Caco-2 (cell line): ENCODE measurements at regions not wholly inside any gene's neighbourhood (a gene's known extent, or its start where the extent isn't known, plus 50 kb on each side); places are given as distances from the start of the nearest gene placed in this dataset.

Experiments
- BruUV-seq: library from RNA; stranded (reverse); fragments of 400-500 nt; replicated peaks from 2 replicates; lab custom pipeline; 2021; lab: Mats Ljungman, UMichigan
- CTCF ChIA-PET: fragments of 300-600 bp; sonication (Branson Sonifier 250); formaldehyde crosslinking; loops from one replicate; lab custom pipeline; 2022; ENCODE audit warnings: antibody characterized with exemption; lab: Charles Lee
- POLR2A ChIA-PET: fragments of 300-600 bp; sonication (Branson Sonifier 250); formaldehyde crosslinking; loops from one replicate; lab custom pipeline; 2022; ENCODE audit warnings: antibody characterized with exemption; lab: Charles Lee
- DNase-seq, 2 experiments: peaks; one replicate each; pipeline versions ENCODE4 v3.0.0 to v3.0.0-alpha.2; 2020 to 2022
- H3K27me3 ChIP-seq: replicated peaks from 2 replicates; pipeline ENCODE4 v1.6.0; 2011; ENCODE audit warnings: low read length; ENCODE audit not compliant: control insufficient read depth, insufficient read depth
- H3K36me3 ChIP-seq: 2 replicates; pipeline ENCODE4 v1.5.1; 2011; ENCODE audit warnings: low read length; ENCODE audit not compliant: control insufficient read depth, insufficient read depth
- H3K4me1 ChIP-seq: fragments of 250-450 bp; sonication (Bioruptor Pico); 2 replicates; pipeline ENCODE4 v1.5.1; 2020; ENCODE audit warnings: mild to moderate bottlenecking
- H3K4me3 ChIP-seq: 2 replicates; pipeline ENCODE4 v1.5.1; 2011; ENCODE audit warnings: low read depth, mild to moderate bottlenecking, control low read depth, low read length
- H3K9me3 ChIP-seq: fragments of 250-450 bp; sonication (Bioruptor Pico); 2 replicates; pipeline ENCODE4 v1.5.1; 2020; ENCODE audit warnings: mild to moderate bottlenecking, moderate library complexity
- H3K27ac Mint-ChIP-seq: one replicate; pipeline ENCODE4 v1.8.0; 2022; ENCODE audit warnings: mixed read lengths; ENCODE audit not compliant: unreplicated experiment
- H3K27me3 Mint-ChIP-seq: one replicate; pipeline ENCODE4 v1.8.0; 2022; ENCODE audit warnings: mixed read lengths; ENCODE audit not compliant: insufficient read depth, unreplicated experiment
- H3K36me3 Mint-ChIP-seq: one replicate; pipeline ENCODE4 v1.8.0; 2022; ENCODE audit warnings: mild to moderate bottlenecking, mixed read lengths; ENCODE audit not compliant: insufficient read depth, unreplicated experiment
- H3K4me1 Mint-ChIP-seq: one replicate; pipeline ENCODE4 v1.8.0; 2022; ENCODE audit warnings: low read depth, mixed read lengths; ENCODE audit not compliant: unreplicated experiment
- H3K4me3 Mint-ChIP-seq: one replicate; pipeline ENCODE4 v1.8.0; 2022; ENCODE audit warnings: mild to moderate bottlenecking, moderate library complexity, mixed read lengths; ENCODE audit not compliant: unreplicated experiment
- H3K9me3 Mint-ChIP-seq: one replicate; pipeline ENCODE4 v1.8.0; 2022; ENCODE audit warnings: mixed read lengths; ENCODE audit not compliant: unreplicated experiment
- intact Hi-C: fragments of 100-400 bp; cut with micrococcal nuclease; formaldehyde crosslinking; loops from one replicate; pipeline ENCODE4 v1.10.0; 2022; ENCODE audit not compliant: unreplicated experiment
- TF ChIP-seq, protein P1 (sequence below), 2 experiments: fragments of 200-600 bp in 1 of 2; IDR thresholded peaks; 1 replicate in 1 of 2; 2 replicates in 1 of 2; pipeline versions ENCODE4 v1.5.1 to v1.8.0; 2011 to 2022; ENCODE audit warnings: antibody characterized with exemption in 1 of 2, control low read depth in 1 of 2, inconsistent platforms in 1 of 2, low read depth in 1 of 2, low read length in 1 of 2, mild to moderate bottlenecking in 1 of 2, moderate library complexity in 1 of 2; ENCODE audit not compliant: insufficient read depth in 1 of 2, severe bottlenecking in 1 of 2, unreplicated experiment in 1 of 2

DNA sequence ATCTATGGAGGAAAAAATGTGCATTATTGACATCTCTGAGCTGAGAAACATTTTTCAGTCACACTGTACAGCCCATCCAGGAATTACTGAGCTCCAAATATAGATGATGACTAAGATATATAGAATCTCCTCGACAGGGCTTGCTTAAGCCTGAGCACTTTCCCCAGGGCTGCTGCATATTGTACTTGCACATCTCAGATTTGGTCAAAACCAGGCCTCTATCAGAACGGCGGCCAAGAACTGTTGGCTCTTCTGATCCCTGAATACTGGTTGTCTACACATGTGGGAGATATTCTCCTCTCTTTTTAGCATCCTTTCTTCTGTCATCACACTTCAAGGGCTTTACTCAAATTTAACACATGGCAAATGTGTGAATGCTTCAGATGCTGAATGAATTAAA, 201.5 kb upstream of the SLC35G4 start:
- no TSS peak for BruUV-seq
- Mint-ChIP-seq H3K9me3 (no peaks in the 10 kb centered on the region), H3K27ac (no peak overlapping the region), H3K27me3 (no peaks in the 10 kb centered on the region), H3K36me3 (no peaks in the 10 kb centered on the region), H3K4me1 (no peaks in the 10 kb centered on the region), H3K4me3 (no peak overlapping the region)
- intact Hi-C loops: loop anchor here (10.0 kb wide), 1 partner anchor 107 kb away; no protein-coding TSS in a partner anchor
- CTCF ChIA-PET: no interaction called here
- POLR2A ChIA-PET: no interaction called here
- H3K4me1 ChIP-seq: no peaks in the 10 kb centered on the region
- no peaks in the 10 kb centered on the region for H3K27me3 ChIP-seq
- H3K4me3 ChIP-seq: no peak overlapping the region
- TF ChIP-seq, protein P1, sequence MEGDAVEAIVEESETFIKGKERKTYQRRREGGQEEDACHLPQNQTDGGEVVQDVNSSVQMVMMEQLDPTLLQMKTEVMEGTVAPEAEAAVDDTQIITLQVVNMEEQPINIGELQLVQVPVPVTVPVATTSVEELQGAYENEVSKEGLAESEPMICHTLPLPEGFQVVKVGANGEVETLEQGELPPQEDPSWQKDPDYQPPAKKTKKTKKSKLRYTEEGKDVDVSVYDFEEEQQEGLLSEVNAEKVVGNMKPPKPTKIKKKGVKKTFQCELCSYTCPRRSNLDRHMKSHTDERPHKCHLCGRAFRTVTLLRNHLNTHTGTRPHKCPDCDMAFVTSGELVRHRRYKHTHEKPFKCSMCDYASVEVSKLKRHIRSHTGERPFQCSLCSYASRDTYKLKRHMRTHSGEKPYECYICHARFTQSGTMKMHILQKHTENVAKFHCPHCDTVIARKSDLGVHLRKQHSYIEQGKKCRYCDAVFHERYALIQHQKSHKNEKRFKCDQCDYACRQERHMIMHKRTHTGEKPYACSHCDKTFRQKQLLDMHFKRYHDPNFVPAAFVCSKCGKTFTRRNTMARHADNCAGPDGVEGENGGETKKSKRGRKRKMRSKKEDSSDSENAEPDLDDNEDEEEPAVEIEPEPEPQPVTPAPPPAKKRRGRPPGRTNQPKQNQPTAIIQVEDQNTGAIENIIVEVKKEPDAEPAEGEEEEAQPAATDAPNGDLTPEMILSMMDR (IDR thresholded peaks at IDR 0.05; ENCODE audit: insufficient read depth in 1 of 2, low read depth in 1 of 2, low read length in 1 of 2, severe bottlenecking in 1 of 2, unreplicated experiment in 1 of 2): no peak
- H3K9me3 ChIP-seq: no peaks in the 10 kb centered on the region
- no peaks in the 10 kb centered on the region for H3K36me3 ChIP-seq
- no peak for DNase-seq

DNA sequence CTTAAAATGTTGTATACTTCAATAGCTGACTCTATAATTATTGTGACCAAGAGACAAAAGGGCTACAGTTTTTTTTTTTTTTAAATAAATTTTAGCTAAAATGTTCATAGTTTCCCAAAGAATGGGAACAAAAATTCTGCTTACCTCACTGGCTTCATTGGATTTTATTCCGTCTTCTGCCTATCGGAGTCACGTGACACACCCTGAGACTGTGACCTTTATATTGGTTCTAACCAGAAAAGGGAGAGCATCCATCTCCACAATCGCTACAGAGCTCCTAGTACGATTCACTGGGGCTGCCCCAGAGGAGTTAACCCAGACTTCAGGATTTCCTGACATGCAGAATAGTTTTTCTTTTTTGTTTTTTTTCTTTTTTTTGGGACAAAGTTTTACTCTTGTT, 203.6 kb upstream of the SLC35G4 start:
- TF ChIP-seq, protein P1 (IDR thresholded peaks at IDR 0.05; ENCODE audit: insufficient read depth in 1 of 2, low read depth in 1 of 2, low read length in 1 of 2, severe bottlenecking in 1 of 2, unreplicated experiment in 1 of 2): no peak
- Mint-ChIP-seq H3K4me3 (no peak overlapping the region), H3K4me1 (no peaks in the 10 kb centered on the region), H3K27me3 (no peaks in the 10 kb centered on the region), H3K36me3 (no peaks in the 10 kb centered on the region), H3K27ac (no peak overlapping the region), H3K9me3 (no peaks in the 10 kb centered on the region)
- no peaks in the 10 kb centered on the region for H3K4me1 ChIP-seq
- intact Hi-C loops: loop anchor here (10.0 kb wide), 1 partner anchor 109 kb away; no protein-coding TSS in a partner anchor
- DNase-seq: no peak
- ChIA-PET POLR2A (no interaction called here), CTCF (no interaction called here)
- no peaks in the 10 kb centered on the region for H3K9me3 ChIP-seq
- H3K36me3 ChIP-seq: no peaks in the 10 kb centered on the region
- no peak overlapping the region for H3K4me3 ChIP-seq
- no peaks in the 10 kb centered on the region for H3K27me3 ChIP-seq
- BruUV-seq: no TSS peak

DNA sequence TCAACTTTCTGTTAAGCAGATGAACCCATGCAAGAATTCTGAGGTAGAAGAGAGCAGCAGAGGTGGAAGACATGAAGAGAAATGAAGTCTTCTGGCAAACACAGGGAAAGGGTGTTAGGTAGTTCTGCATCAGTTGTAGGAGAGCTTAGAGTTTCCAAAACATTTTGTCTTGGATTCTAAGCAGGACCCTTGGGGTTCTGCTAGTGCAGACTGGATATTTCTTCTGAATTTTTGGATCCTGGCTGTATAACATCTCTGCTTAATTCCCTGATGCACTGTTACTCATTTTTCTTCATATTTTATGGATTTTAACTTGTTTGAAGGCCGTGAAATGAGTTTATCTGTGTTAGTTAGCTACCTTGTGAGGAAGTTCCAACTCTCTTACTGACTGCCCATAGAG, 208.7 kb upstream of the SLC35G4 start:
- no peaks in the 10 kb centered on the region for H3K27me3 Mint-ChIP-seq

More for the DNA sequence above, 208.7 kb upstream of the SLC35G4 start:
- ChIA-PET CTCF (no interaction called here), POLR2A (no interaction called here)
- DNase-seq: no peak
- TF ChIP-seq, protein P1 (IDR thresholded peaks at IDR 0.05; ENCODE audit: insufficient read depth in 1 of 2, low read depth in 1 of 2, low read length in 1 of 2, severe bottlenecking in 1 of 2, unreplicated experiment in 1 of 2): no peak
- Histone ChIP-seq H3K4me1 (no peaks in the 10 kb centered on the region), H3K4me3 (no peak overlapping the region), H3K27me3 (no peaks in the 10 kb centered on the region), H3K9me3 (no peaks in the 10 kb centered on the region; the same call in 1 of the 2 replicates), H3K36me3 (no peaks in the 10 kb centered on the region)
- Mint-ChIP-seq H3K4me3 (no peak overlapping the region), H3K9me3 (no peaks in the 10 kb centered on the region), H3K36me3 (no peaks in the 10 kb centered on the region), H3K27ac (no peak overlapping the region), H3K4me1 (no peaks in the 10 kb centered on the region)
- intact Hi-C loops: loop anchor here (10.0 kb wide), 1 partner anchor 114 kb away; no protein-coding TSS in a partner anchor
- no TSS peak for BruUV-seq
